NCI-H1436 (cell line): ENCODE measurements at regions not wholly inside any gene's neighbourhood (a gene's known extent, or its start where the extent isn't known, plus 50 kb on each side); places are given as distances from the start of the nearest gene placed in this dataset.
"Not testable (repeated sequence)": the region's sequence is repeated elsewhere in the genome, so short reads cannot be mapped to it uniquely, and the experiment has no call there.

Experiments used
- DNase-seq: peaks from one replicate; lab custom pipeline; 2025; lab: John Stamatoyannopoulos, UW

- no peak for DNase-seq
These were observed 129.4 kb upstream of the RASA1 start for GRCh38 chr5:87138091-87138805.

GRCh38 chr5:87139795-87140194 lies 127.9 kb upstream of the RASA1 start:
- DNase-seq, result no peak

- DNase-seq, result no peak
These were observed 126.1 kb upstream of the RASA1 start for GRCh38 chr5:87141544-87141943.

DNA sequence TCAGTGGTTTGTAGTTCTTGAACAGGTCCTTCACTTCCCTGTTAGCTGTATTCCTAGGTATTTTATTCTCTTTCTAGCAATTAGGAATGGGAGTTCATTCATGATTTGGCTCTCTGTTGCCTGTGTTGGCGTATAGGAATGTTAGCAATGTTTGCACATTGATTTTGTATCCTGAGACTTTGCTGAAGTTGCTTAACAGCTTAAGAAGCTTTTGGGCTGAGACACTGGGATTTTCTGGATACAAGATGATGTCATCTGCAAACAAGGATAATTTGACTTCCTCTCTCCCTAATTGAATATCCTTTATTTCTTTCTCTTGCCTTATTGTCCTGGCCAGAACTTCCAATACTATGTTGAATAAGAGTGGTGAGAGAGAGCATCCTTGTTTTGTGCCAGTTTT lies 121.8 kb upstream of the RASA1 start:
- not testable (repeated sequence) for DNase-seq

- DNase-seq, result no peak
These were observed 120.2 kb upstream of the RASA1 start for GRCh38 chr5:87147441-87147840.

- DNase-seq, result no peak
These were observed 117.1 kb upstream of the RASA1 start for GRCh38 chr5:87150630-87151029.

- no peak for DNase-seq
These were observed 116.1 kb upstream of the RASA1 start for GRCh38 chr5:87151547-87151946.

- DNase-seq, result no peak
These were observed 114.8 kb upstream of the RASA1 start for GRCh38 chr5:87152886-87153285.

DNA sequence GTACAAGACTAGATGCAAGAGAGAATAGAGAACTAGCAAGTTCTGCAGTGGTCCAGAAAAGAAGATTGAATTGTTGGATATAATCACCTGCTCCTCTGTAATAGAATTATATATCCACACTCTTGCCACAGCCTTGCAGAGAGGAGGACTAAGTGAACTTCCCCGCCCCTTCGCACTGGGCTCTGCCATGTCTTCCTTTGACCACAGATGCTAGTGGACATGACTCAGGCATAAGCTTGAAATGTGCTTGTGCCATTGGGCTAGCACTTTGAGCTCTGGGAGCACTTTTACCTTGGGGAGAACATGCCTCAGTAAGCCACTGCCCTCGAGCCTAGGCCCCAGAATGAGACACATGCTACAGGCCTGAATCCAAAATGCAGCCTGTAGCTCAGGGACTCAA lies 113.5 kb upstream of the RASA1 start:
- no peak for DNase-seq

DNA sequence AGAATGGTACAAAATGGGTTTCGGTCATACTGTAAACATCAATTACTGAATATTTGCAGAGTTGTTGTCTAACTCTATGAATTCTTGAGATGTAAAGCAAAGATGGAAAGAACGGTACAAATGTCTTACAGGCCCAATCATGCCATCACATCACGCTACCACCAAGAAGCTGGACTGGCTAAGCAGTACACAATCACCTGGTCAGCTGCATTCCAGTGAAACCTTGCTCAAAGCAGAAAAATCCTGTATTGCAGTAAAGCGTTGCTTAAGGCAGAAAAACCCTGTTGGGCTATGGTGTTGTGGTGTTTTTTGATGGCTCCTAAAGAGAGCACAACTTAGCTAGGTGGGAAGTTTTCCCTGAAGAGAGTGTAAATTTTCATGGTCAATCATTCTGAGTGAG lies 112.6 kb upstream of the RASA1 start:
- no peak for DNase-seq

DNA sequence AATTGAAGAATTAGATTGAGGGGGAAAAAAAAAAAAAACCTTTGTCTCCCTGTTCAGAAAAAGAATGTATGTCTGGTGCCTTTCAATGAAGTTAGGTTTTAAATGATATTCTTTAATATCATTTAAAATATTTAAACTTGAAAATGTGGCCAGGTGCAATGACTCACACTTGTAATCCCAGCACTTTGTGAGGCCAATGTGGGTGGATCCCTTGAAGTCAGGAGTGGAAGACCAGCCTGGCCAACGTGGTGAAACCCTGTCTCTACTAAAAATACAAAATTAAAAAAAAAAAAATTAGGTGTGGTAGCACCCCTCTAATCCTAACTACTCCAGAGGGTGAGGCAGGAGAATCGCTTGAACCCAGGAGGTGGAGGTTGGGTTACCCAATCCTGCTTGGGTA lies 111.1 kb upstream of the RASA1 start:
- DNase-seq, result no peak

DNA sequence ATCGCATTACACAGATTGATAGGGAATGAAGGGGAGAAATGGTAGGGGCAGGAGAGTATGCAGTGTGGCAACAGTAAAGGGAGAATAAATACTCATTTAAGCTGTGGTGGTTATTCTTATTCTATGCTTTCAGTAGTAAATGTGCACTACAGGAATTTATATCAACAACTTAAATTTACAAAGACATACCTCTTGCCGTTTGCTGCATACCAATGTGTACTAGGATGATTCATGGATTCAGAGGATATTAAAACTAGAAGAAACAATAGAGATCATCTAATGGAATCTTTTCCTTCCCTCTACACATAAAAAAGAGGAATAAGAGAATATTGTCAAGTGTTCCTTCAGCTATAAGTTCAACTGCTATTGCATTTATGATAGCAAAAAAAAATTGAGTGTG lies 103.3 kb upstream of the RASA1 start:
- DNase-seq, result no peak

DNA sequence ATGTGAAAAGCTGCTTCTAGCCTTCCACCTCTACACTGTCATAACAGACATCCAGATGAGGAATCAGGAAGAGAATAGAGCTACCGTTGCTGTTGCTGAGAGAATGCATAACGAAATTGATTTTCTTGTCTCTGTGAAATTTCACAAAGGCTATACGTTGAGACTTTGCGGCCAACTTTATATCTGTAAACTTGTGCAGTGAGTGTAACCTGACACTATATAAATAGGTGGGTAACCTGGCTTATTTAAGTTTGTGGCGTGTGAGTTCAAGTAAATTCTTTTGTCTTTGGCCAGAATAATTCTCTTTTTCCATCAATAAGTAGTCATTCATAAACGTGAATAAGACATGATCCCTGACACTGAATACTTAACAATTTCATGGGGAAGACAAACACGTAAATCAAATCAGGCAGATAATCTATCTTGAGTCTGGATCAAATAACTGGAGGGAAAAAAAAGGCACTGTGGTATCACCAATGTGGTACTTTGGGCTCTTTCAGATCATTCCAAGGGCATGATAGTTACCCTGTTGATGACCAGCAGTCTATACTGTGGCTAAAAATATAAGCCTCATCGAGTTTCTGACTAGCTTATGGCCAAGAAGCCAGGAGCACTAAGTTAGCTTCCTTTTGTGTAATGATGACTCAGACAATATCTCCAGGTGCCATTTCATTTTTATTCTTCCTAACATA lies 98.2 kb upstream of the RASA1 start:
- DNase-seq, result no peak

DNA sequence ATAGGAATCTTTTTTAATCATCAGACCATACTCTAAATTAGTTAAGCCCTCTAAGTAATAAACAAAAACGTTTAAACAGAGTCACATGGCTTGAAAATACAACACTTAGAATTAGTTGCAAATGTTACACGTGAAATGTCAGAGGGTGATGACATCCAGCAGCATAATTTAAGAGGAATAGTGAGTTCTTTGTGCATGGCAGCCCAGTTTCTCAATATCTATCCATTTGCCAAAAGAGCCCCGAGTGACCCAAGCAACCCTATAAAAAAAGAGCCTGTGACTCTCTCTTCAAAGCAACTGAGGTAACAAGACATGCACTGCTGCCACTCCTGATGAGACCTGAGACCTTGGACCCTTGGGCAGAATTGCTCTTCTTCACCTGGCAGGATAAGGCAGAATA lies 96.9 kb upstream of the RASA1 start:
- no peak for DNase-seq

GRCh38 chr5:87182649-87183048 lies 85.0 kb upstream of the RASA1 start:
- no peak for DNase-seq

GRCh38 chr5:87183896-87184295 lies 83.8 kb upstream of the RASA1 start:
- DNase-seq, result no peak

DNA sequence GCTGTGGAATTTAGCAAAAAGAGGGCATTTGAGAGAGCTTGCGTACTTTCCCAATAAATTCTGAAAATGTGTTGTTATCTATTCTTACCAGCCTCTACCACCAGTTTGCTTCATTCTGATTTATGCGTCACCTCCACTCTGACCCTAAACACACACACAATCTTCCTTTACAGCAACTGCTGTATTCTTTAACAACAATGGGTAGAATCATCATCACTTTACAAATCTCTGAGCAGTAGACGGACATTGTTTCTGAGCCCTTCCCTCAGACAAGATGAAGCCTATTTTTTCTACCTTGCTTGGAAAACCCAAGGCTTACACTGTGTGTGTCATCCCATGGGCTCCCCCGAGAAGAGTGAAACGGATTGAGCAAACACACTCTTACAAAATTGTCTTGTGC lies 83.1 kb upstream of the RASA1 start:
- no peak for DNase-seq

DNA sequence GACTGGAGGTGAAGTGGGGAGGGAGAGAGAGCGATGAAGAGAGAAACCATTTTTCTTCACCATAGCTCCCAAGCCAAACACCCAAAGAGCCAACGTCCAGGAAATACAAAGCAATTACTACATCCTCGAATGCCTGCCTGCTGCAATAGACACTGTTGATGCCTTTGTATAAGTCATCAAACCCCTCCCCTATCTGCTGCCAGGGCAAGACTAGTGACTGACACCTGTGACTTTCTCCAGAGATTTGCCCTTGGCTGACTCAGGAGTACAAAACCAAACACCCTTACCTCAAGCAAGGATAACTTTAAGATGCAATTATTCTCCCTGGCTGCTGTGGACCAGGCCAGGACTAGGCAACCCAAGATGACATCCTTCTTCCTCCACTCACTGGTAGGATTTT lies 81.8 kb upstream of the RASA1 start:
- no peak for DNase-seq

DNA sequence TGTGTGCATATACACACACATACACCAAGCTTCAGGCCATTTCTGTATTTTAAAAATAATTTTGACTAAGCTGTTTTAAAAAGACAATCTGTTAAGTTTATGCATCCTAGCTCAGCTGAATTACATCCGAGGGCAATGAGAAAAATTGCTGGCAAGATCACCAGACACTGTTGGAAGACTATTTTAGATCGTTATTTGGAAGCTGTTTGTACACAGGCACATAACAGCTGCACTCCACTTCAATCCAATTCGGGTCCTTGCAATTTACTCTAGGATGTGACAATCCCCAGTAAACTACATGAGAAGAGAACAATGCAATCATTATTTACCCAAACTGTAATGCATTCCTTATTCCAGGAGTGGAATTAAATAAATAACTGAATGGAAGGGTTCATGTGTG lies 79.3 kb upstream of the RASA1 start:
- DNase-seq, result no peak

GRCh38 chr5:87190041-87190440 lies 77.6 kb upstream of the RASA1 start:
- DNase-seq, result no peak

DNA sequence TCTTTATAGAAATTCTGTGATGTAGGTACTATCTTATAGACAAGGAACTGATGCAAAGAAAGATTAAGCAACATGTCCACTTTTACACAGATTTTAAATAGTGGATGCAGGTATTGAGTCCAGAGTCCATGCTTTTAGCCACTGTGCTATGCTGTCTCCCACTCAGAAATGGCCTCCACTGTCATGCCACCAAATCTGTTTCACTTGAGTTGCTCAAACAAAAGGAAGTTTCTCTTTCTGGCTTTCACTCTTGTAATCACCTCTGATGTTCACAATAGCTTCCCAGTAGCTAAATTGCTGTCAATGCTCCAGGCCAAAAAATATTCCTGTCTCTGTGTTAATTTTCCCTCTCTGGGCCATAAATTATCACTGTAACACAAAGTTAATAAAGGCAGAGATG lies 77.0 kb upstream of the RASA1 start:
- DNase-seq, result no peak

- no peak for DNase-seq
These were observed 76.0 kb upstream of the RASA1 start for GRCh38 chr5:87191645-87192044.

DNA sequence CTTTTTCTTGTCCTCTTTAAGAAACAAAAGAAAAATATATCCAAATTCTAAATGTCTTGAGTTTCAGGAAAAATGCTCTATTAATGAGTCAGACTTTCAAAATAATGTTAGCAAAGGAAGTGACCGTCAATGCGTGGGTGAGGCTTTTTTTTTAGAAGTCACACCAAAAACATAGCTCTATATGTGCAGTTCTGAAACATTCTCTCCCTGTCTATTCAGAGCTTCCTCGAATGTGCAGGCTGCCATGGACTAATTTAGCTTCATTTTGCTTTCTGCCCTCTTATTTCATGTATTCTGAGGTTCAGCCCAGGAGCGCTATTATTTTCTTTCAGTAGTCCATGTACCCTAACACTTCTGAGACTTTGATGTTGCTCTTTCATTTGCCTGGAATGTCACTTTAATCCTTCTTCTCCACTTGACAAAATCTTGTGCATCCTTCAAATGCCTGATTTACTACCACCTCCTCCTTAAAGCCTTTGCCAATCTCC lies 72.5 kb upstream of the RASA1 start:
- no peak for DNase-seq

DNA sequence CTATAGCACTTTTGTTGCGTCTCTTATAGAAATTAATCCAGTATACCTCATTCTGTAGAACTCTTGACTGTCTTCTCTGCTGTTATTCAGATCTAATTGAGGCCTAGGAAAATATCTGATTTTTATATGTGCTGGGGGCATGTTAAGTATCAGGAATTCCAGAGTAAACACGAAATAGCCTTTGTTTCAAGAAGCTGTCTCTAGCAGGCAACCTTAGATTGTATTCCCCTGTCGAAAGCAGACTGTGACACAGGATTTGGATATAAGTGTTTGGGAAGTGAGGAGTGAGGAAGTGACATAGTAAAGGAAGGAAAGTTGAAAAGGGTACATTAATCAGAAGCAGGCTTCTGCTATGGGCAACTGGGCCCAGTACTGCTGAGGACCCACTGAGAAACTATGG lies 72.1 kb upstream of the RASA1 start:
- DNase-seq, result no peak
